ENCODE measurements at regions not wholly inside any gene's neighbourhood (a gene's known extent, or its start where the extent isn't known, plus 50 kb on each side); places are given as distances from the start of the nearest gene placed in this dataset.

DNA sequence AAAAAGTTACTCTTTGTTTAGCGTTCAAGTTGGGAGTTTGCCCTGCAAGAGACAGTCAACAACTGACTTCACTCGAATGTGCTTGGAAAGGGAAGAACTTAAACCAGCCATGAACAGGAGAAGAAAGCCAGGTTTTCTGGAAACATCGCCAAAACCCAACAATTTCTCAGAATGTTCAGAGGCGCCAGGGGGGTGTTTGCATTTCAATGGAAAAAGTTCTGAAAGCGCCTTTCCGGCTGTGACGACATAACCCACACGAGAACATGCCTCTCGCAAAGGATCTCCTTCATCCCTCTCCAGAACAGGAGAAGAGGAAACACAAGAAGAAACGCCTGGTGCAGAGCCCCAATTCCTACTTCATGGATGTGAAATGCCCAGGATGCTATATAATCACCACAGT, 78.1 kb upstream of the ADGRA3 start:
- Histone ChIP-seq H2BK12ac (ENCODE audit: low read depth, low read length) (no peak overlapping the region), H3K4me3 (ENCODE audit: extremely low read depth in 1 of 4, insufficient read depth in 2 of 4, low read depth in 3 of 4, low read length in 4 of 4) (no peak overlapping the region), H2BK120ac (replicated peaks; ENCODE audit: low read depth, low read length) (no peak overlapping the region), H3K9me3 (ENCODE audit: insufficient read depth in 2 of 2, low read depth in 1 of 2, low read length in 1 of 2) (no peaks in the 10 kb centered on the region), H3K79me2 (ENCODE audit: control insufficient read depth in 1 of 2, insufficient read depth in 2 of 2, low read length in 2 of 2) (no peaks in the 10 kb centered on the region), H3K14ac (ENCODE audit: insufficient read length) (no peak overlapping the region), H3K27ac (ENCODE audit: low read depth, low read length) (no peak overlapping the region), H3K27me3 (replicated peaks in 1 of 4; ENCODE audit: control insufficient read depth in 3 of 4, extremely low read depth in 1 of 4, insufficient read depth in 3 of 4, low read length in 3 of 4) (no peaks in the 10 kb centered on the region), H2AK5ac (ENCODE audit: low read depth, low read length) (no peak overlapping the region), H3K18ac (ENCODE audit: extremely low read depth, low read length) (no peak overlapping the region), H2AFZ (ENCODE audit: low read length) (no peak overlapping the region), H3K4me2 (ENCODE audit: insufficient read depth in 1 of 2, low read depth in 2 of 2, low read length in 2 of 2) (no peak overlapping the region), H4K5ac (ENCODE audit: insufficient read length, low read depth, low read length) (no peak overlapping the region), H3K56ac (replicated peaks; ENCODE audit: insufficient read length, low read depth, low read length) (no peak overlapping the region), H3K36me3 (ENCODE audit: control insufficient read depth in 2 of 4, insufficient read depth in 4 of 4, low read length in 3 of 4) (no peaks in the 10 kb centered on the region), H3K23me2 (ENCODE audit: low read depth, low read length) (no peaks in the 10 kb centered on the region), H3K79me1 (ENCODE audit: low read depth, low read length) (no peaks in the 10 kb centered on the region), H3K9ac (replicated peaks in 1 of 4; ENCODE audit: extremely low read depth in 1 of 4, low read depth in 3 of 4, low read length in 3 of 4) (no peak overlapping the region), H2BK15ac (ENCODE audit: low read length) (no peak overlapping the region), H3K4ac (replicated peaks; ENCODE audit: insufficient read length, low read depth, low read length) (no peak overlapping the region), H2BK20ac (ENCODE audit: low read length) (no peak overlapping the region), H4K20me1 (replicated peaks in 1 of 2; ENCODE audit: control insufficient read depth in 1 of 2, insufficient read depth in 2 of 2, low read length in 2 of 2) (no peaks in the 10 kb centered on the region), H3K4me1 (replicated peaks in 1 of 4; ENCODE audit: control insufficient read depth in 3 of 4, insufficient read depth in 4 of 4, low read length in 3 of 4) (no peaks in the 10 kb centered on the region), H2BK5ac (ENCODE audit: low read depth, low read length) (no peak overlapping the region), H4K8ac (ENCODE audit: extremely low read depth, insufficient read depth, low read length) (no peak overlapping the region), H4K91ac (replicated peaks; ENCODE audit: insufficient read length, low read length) (no peak overlapping the region), H3K23ac (ENCODE audit: insufficient read length) (no peak overlapping the region)
- no peak for DNase-seq (ENCODE audit: low read depth in 1 of 2, low spot score in 2 of 2)
- ChIA-PET POLR2A (ENCODE audit: partially characterized antibody) (no interaction called here), CTCF (ENCODE audit: partially characterized antibody) (interaction anchor here (1.8 kb wide), 1 partner anchor 28 kb away, joined by 4 read pairs; no protein-coding TSS in a partner anchor)
- 91% methylated on average over 9 of the region's 10 CpGs; no CpG with 5 or more reads in 1 of the 2 experiments for WGBS, 2 experiments (ENCODE audit: extremely low coverage in 1 of 2, insufficient coverage in 1 of 2, insufficient read length in 1 of 2, insufficient replicate concordance in 2 of 2, low coverage in 1 of 2, low lambda C conversion rate in 2 of 2, missing lambda C conversion rate in 1 of 2)
- no peak for FAIRE-seq
- TF ChIP-seq RXRA (IDR thresholded peaks at IDR 0.05; ENCODE audit: insufficient read depth, low read depth, low read length) (no peak), SUZ12 (IDR thresholded peaks at IDR 0.05; ENCODE audit: low read length) (no peak), EZH2 (IDR thresholded peaks at IDR 0.05; ENCODE audit: low read depth, low read length, severe bottlenecking) (no peak), EGR1 (IDR thresholded peaks at IDR 0.05; ENCODE audit: borderline replicate concordance, low read depth, low read length) (no peak), RBBP5 (IDR thresholded peaks at IDR 0.05; ENCODE audit: borderline replicate concordance, low read depth, low read length) (no peak), HDAC6 (IDR thresholded peaks at IDR 0.05; ENCODE audit: low read depth, low read length) (no peak), POLR2A (IDR thresholded peaks at IDR 0.05; ENCODE audit: control extremely low read depth in 1 of 2, low read depth in 2 of 2, low read length in 2 of 2) (no peak), SAP30 (IDR thresholded peaks at IDR 0.05; ENCODE audit: insufficient read depth, insufficient replicate concordance, low read length) (no peak), CREB1 (IDR thresholded peaks at IDR 0.05) (no peak), TAF1 (IDR thresholded peaks at IDR 0.05; ENCODE audit: low read depth, low read length) (no peak), KDM4A (IDR thresholded peaks at IDR 0.05; ENCODE audit: low read depth, low read length, severe bottlenecking) (no peak), JUND (IDR thresholded peaks at IDR 0.05; ENCODE audit: low read length) (no peak)
- TF ChIP-seq, protein P1, sequence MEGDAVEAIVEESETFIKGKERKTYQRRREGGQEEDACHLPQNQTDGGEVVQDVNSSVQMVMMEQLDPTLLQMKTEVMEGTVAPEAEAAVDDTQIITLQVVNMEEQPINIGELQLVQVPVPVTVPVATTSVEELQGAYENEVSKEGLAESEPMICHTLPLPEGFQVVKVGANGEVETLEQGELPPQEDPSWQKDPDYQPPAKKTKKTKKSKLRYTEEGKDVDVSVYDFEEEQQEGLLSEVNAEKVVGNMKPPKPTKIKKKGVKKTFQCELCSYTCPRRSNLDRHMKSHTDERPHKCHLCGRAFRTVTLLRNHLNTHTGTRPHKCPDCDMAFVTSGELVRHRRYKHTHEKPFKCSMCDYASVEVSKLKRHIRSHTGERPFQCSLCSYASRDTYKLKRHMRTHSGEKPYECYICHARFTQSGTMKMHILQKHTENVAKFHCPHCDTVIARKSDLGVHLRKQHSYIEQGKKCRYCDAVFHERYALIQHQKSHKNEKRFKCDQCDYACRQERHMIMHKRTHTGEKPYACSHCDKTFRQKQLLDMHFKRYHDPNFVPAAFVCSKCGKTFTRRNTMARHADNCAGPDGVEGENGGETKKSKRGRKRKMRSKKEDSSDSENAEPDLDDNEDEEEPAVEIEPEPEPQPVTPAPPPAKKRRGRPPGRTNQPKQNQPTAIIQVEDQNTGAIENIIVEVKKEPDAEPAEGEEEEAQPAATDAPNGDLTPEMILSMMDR (IDR thresholded peaks at IDR 0.05; ENCODE audit: control extremely low read depth in 1 of 3, insufficient read depth in 1 of 3, low read depth in 1 of 3, low read length in 3 of 3): no peak

All from H1 (cell line).